HL-60 (cell line): ENCODE measurements at regions not wholly inside any gene's neighbourhood (a gene's known extent, or its start where the extent isn't known, plus 50 kb on each side); places are given as distances from the start of the nearest gene placed in this dataset.

Experiments used
- GABPA ChIP-seq: IDR thresholded peaks from 2 replicates; pipeline ENCODE4 v1.6.1; 2012; ENCODE audit warnings: low read depth
- POLR2AphosphoS5 ChIP-seq: IDR thresholded peaks from 2 replicates; pipeline ENCODE4 v1.6.1; 2012; ENCODE audit warnings: low read depth
- REST ChIP-seq: IDR thresholded peaks from 2 replicates; pipeline ENCODE4 v1.6.1; 2012; ENCODE audit warnings: low read depth; ENCODE audit not compliant: insufficient replicate concordance
- SPI1 ChIP-seq: IDR thresholded peaks from 2 replicates; pipeline ENCODE4 v1.6.1; 2012; ENCODE audit warnings: low read depth, mild to moderate bottlenecking, borderline replicate concordance
- TF ChIP-seq, protein P1 (sequence below): IDR thresholded peaks from one replicate; pipeline ENCODE4 v1.5.1; 2011; ENCODE audit warnings: low read length, control low read depth, inconsistent platforms; ENCODE audit not compliant: insufficient read depth

DNA sequence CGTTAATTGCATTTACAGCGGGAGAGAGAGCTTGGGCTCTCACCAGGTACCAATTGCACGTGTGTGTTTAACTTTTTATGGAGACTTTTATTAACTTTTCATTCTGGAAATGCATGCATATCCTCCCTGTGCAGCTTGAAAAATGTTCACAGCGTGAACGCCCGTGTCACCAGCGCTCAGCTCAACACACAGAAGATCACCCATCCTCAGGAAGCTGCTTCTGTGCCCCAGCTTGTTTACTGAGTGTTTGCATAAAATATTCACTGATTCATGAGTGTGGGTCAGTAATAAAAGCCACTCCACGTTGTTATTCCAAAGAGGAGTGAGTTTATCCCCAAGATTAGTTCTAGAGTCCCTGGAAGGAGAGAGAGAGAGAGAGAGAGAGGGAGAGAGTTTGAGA lies 75.5 kb upstream of the FZD10 start:
- TF ChIP-seq POLR2AphosphoS5 = no peak
- TF ChIP-seq, protein P1, sequence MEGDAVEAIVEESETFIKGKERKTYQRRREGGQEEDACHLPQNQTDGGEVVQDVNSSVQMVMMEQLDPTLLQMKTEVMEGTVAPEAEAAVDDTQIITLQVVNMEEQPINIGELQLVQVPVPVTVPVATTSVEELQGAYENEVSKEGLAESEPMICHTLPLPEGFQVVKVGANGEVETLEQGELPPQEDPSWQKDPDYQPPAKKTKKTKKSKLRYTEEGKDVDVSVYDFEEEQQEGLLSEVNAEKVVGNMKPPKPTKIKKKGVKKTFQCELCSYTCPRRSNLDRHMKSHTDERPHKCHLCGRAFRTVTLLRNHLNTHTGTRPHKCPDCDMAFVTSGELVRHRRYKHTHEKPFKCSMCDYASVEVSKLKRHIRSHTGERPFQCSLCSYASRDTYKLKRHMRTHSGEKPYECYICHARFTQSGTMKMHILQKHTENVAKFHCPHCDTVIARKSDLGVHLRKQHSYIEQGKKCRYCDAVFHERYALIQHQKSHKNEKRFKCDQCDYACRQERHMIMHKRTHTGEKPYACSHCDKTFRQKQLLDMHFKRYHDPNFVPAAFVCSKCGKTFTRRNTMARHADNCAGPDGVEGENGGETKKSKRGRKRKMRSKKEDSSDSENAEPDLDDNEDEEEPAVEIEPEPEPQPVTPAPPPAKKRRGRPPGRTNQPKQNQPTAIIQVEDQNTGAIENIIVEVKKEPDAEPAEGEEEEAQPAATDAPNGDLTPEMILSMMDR = no peak
- no peak for TF ChIP-seq REST
- TF ChIP-seq GABPA = no peak
- no peak for TF ChIP-seq SPI1
